ENCODE measurements at regions not wholly inside any gene's neighbourhood (a gene's known extent, or its start where the extent isn't known, plus 50 kb on each side); places are given as distances from the start of the nearest gene placed in this dataset.

- TF ChIP-seq GATA2 (IDR thresholded peaks at IDR 0.05; ENCODE audit: low read depth, low read length) (no peak), GATA3 (IDR thresholded peaks at IDR 0.05; ENCODE audit: low read depth, low read length) (no peak)
Observed at GRCh38 chr18:24959051-24959476, 392.9 kb downstream of the ZNF521 start.
